Mucosa of descending colon (tissue), 3 donors: ENCODE measurements at regions not wholly inside any gene's neighbourhood (a gene's known extent, or its start where the extent isn't known, plus 50 kb on each side); places are given as distances from the start of the nearest gene placed in this dataset.

Experiments
- ATAC-seq: fragments of 200-7000 bp; cut with Tn5 transposase; one replicate; pipeline ENCODE4 v1.9.1; 2020; ENCODE audit warnings: mild to moderate bottlenecking, moderate library complexity
- DNase-seq, 3 donors: peaks; one replicate each; pipeline ENCODE4 v3.0.0-alpha.2; 2020
- H3K36me3 ChIP-seq: fragments of 200-600 bp; one replicate; pipeline ENCODE4 v1.8.0; 2021; ENCODE audit warnings: low read depth, mild to moderate bottlenecking
- H3K4me1 ChIP-seq: fragments of 200-600 bp; one replicate; pipeline ENCODE4 v1.8.0; 2021; ENCODE audit warnings: low read depth, mild to moderate bottlenecking
- H3K4me3 ChIP-seq: fragments of 200-600 bp; one replicate; pipeline ENCODE4 v1.8.0; 2021; ENCODE audit warnings: mild to moderate bottlenecking
- H3K9me3 ChIP-seq: fragments of 200-600 bp; one replicate; pipeline ENCODE4 v1.8.0; 2021; ENCODE audit warnings: mild to moderate bottlenecking
- CTCF ChIP-seq: fragments of 200-600 bp; IDR thresholded peaks from one replicate; pipeline ENCODE4 v1.8.0; 2022; ENCODE audit warnings: antibody characterized with exemption, mild to moderate bottlenecking
- intact Hi-C, 2 donors: fragments of 100-400 bp; cut with DNase I in 1 of 2; cut with micrococcal nuclease in 1 of 2; formaldehyde crosslinking; loops; one replicate each; pipeline versions ENCODE4 v1.11.0 to v1.11.1; 2022; cut with DNase I, micrococcal nuclease
- donor health status: DM: no; HTN: no; CAD: no; lungs with moderate emphysema.
- donor health status: DM: no; HTN: no; CAD: no.
- donor health status: DM: no; HTN: yes; CAD: no.

DNA sequence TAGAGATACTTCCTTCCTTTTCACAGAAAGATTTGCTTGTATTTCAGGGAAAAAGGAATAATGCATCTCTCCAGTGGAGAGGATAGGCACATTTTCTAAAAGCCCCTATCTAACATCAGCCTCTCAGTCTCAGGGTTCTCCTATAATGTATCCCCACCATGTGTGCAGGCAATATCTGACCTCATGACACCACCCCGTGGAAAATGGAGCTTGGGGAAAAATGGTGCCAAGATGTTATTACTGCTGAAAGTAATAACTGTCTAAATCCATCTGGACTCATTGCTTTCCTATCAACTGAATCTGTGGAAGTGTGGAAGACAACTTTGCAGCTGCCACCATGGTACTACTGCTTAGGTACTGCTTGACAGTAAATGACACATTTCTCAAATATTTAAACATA lies 574.3 kb downstream of the LRRC70 start:
- Histone ChIP-seq H3K9me3 (peaks cover 26% of the 10 kb centered on the region), H3K4me3 (no peak overlapping the region), H3K36me3 (no peaks in the 10 kb centered on the region), H3K4me1 (no peaks in the 10 kb centered on the region)
- no peak for DNase-seq
- intact Hi-C loops, result no loop called here
- no peak for ATAC-seq
- TF ChIP-seq CTCF, result no peak

DNA sequence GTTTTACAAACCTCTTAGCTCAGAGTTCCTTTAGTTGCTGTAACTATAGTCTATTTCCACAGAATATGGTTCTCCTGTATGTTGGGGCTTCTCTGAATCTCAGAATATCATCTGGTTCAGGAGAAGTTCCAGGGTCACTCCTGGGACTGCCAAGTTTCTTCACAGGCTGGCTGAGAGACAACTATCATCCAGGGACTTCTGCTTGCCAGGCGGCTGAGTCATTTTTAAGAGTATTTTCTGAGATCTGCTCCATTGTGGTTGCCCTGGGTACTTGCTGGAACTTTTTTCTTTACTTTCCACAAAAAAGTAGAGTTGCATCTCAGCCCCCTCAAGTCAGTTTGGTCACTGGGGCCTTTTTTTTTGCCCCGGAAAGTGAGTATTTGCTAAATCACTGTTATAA lies 566.5 kb downstream of the LRRC70 start:
- peaks cover 8% of the 10 kb centered on the region for H3K9me3 ChIP-seq
- no peak overlapping the region for H3K4me3 ChIP-seq

GRCh38 chr5:63141591-63141990 lies 563.0 kb downstream of the LRRC70 start:
- Histone ChIP-seq H3K36me3 (no peaks in the 10 kb centered on the region), H3K4me1 (no peaks in the 10 kb centered on the region), H3K9me3 (peaks cover 7% of the 10 kb centered on the region), H3K4me3 (no peak overlapping the region)
- DNase-seq, result no peak
- intact Hi-C loops, result no loop called here
- no peak for ATAC-seq
- no peak for TF ChIP-seq CTCF

More for the DNA sequence above, 566.5 kb downstream of the LRRC70 start:
- Histone ChIP-seq H3K36me3 (no peaks in the 10 kb centered on the region), H3K4me1 (no peaks in the 10 kb centered on the region)
- TF ChIP-seq CTCF, result no peak
- intact Hi-C loops, result no loop called here
- DNase-seq (no peak), ATAC-seq (no peak)

- no peak for ATAC-seq
- Histone ChIP-seq H3K4me3 (no peak overlapping the region), H3K36me3 (no peaks in the 10 kb centered on the region), H3K4me1 (no peaks in the 10 kb centered on the region), H3K9me3 (peaks cover 8% of the 10 kb centered on the region)
- no peak for TF ChIP-seq CTCF
- no peak for DNase-seq
- intact Hi-C loops, result no loop called here
Observed at GRCh38 chr5:63135291-63135690, 556.7 kb downstream of the LRRC70 start.

- ATAC-seq (no peak), DNase-seq (no peak)
- Histone ChIP-seq H3K4me3 (no peak overlapping the region), H3K4me1 (no peaks in the 10 kb centered on the region), H3K9me3 (peaks cover 5% of the 10 kb centered on the region), H3K36me3 (no peaks in the 10 kb centered on the region)
- TF ChIP-seq CTCF, result no peak
- intact Hi-C loops, result no loop called here
Observed at GRCh38 chr5:63131626-63132285, 553.1 kb downstream of the LRRC70 start.

DNA sequence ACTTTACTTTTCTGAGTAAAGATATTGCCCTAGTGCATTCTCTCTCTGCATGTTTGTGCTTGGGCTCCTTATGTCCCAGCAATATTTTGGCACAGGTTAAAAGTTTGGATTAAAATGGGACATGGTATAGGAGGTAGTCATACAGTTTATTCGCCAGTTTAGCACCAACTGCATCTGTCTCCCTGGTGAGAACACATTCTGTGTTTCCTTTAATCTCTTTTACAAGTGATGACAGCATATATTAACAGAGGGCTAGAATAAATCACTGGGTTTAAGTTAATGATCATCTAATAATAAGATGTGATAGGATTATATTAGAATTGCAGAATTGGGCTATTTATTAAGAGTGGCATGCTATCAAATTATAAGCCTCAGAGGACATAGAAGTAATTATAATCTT lies 550.1 kb downstream of the LRRC70 start:
- Histone ChIP-seq H3K4me1 (no peaks in the 10 kb centered on the region), H3K4me3 (no peak overlapping the region), H3K36me3 (no peaks in the 10 kb centered on the region), H3K9me3 (peaks cover 5% of the 10 kb centered on the region)
- ATAC-seq (no peak), DNase-seq (no peak)
- intact Hi-C loops, result no loop called here
- no peak for TF ChIP-seq CTCF
